IMR-90 (cell line): ENCODE measurements at regions not wholly inside any gene's neighbourhood (a gene's known extent, or its start where the extent isn't known, plus 50 kb on each side); places are given as distances from the start of the nearest gene placed in this dataset.

Source experiments
- BHLHE40 ChIP-seq: fragments of 150-350 bp; IDR thresholded peaks from 2 replicates; pipeline ENCODE4 v1.6.1; 2016; ENCODE audit warnings: mild to moderate bottlenecking, low read depth, low read length
- CEBPB ChIP-seq: IDR thresholded peaks from 2 replicates; pipeline ENCODE4 v1.6.1; 2012; ENCODE audit warnings: low read depth, low read length, improper control_type of control experiment
- CHD1 ChIP-seq: IDR thresholded peaks from 2 replicates; pipeline ENCODE4 v1.6.1; 2012; ENCODE audit warnings: low read depth, low read length, improper control_type of control experiment
- FOS ChIP-seq: fragments of 150-350 bp; IDR thresholded peaks from 2 replicates; pipeline ENCODE4 v1.6.1; 2016; ENCODE audit warnings: low read depth, low read length
- MAFK ChIP-seq: IDR thresholded peaks from 2 replicates; pipeline ENCODE4 v1.6.1; 2012; ENCODE audit warnings: low read depth, low read length, improper control_type of control experiment
- NFE2L2 ChIP-seq: fragments of 150-350 bp; IDR thresholded peaks from 2 replicates; pipeline ENCODE4 v1.6.1; 2016; ENCODE audit warnings: low read depth, mild to moderate bottlenecking, low read length
- POLR2A ChIP-seq: IDR thresholded peaks from 2 replicates; pipeline ENCODE4 v1.6.1; 2012; ENCODE audit warnings: mild to moderate bottlenecking, low read depth, low read length
- RAD21 ChIP-seq: IDR thresholded peaks from 2 replicates; pipeline ENCODE4 v1.6.1; 2012; ENCODE audit warnings: low read length, improper control_type of control experiment
- RFX5 ChIP-seq: IDR thresholded peaks from 2 replicates; pipeline ENCODE4 v1.8.0; 2012; ENCODE audit warnings: low read depth, mild to moderate bottlenecking, low read length, moderate library complexity
- SMC3 ChIP-seq: fragments of 150-350 bp; IDR thresholded peaks from 2 replicates; pipeline ENCODE4 v1.6.1; 2016; ENCODE audit warnings: low read depth, mild to moderate bottlenecking, antibody characterized with exemption, low read length, moderate library complexity
- USF2 ChIP-seq: fragments of 150-350 bp; IDR thresholded peaks from 2 replicates; pipeline ENCODE4 v1.6.1; 2017; ENCODE audit warnings: mild to moderate bottlenecking, antibody characterized with exemption, low read length, low read depth
- TF ChIP-seq, protein P1 (sequence below): conservative IDR thresholded peaks from 2 replicates; pipeline ENCODE4 v1.5.1; 2012; ENCODE audit warnings: mild to moderate bottlenecking, low read depth, low read length, improper control_type of control experiment
- TF ChIP-seq, protein P2 (sequence below): fragments of 150-350 bp; IDR thresholded peaks from 2 replicates; pipeline ENCODE4 v1.6.1; 2016; ENCODE audit warnings: low read depth, mild to moderate bottlenecking, low read length, moderate library complexity, borderline replicate concordance

- TF ChIP-seq, protein P1, sequence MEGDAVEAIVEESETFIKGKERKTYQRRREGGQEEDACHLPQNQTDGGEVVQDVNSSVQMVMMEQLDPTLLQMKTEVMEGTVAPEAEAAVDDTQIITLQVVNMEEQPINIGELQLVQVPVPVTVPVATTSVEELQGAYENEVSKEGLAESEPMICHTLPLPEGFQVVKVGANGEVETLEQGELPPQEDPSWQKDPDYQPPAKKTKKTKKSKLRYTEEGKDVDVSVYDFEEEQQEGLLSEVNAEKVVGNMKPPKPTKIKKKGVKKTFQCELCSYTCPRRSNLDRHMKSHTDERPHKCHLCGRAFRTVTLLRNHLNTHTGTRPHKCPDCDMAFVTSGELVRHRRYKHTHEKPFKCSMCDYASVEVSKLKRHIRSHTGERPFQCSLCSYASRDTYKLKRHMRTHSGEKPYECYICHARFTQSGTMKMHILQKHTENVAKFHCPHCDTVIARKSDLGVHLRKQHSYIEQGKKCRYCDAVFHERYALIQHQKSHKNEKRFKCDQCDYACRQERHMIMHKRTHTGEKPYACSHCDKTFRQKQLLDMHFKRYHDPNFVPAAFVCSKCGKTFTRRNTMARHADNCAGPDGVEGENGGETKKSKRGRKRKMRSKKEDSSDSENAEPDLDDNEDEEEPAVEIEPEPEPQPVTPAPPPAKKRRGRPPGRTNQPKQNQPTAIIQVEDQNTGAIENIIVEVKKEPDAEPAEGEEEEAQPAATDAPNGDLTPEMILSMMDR: no peak
- no peak for TF ChIP-seq SMC3
- no peak for TF ChIP-seq USF2
- TF ChIP-seq CEBPB: no peak
- TF ChIP-seq POLR2A: no peak
- TF ChIP-seq BHLHE40: no peak
- no peak for TF ChIP-seq NFE2L2
- TF ChIP-seq MAFK: no peak
- TF ChIP-seq CHD1: no peak
- no peak for TF ChIP-seq RFX5
- TF ChIP-seq RAD21: no peak
- TF ChIP-seq, protein P2, sequence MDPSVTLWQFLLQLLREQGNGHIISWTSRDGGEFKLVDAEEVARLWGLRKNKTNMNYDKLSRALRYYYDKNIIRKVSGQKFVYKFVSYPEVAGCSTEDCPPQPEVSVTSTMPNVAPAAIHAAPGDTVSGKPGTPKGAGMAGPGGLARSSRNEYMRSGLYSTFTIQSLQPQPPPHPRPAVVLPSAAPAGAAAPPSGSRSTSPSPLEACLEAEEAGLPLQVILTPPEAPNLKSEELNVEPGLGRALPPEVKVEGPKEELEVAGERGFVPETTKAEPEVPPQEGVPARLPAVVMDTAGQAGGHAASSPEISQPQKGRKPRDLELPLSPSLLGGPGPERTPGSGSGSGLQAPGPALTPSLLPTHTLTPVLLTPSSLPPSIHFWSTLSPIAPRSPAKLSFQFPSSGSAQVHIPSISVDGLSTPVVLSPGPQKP: no peak
- no peak for TF ChIP-seq FOS
Measured at GRCh38 chr2:417006-417405, 129.1 kb upstream of the ALKAL2 start.
